Stimulated activated CD8-positive, alpha-beta memory T cell treated with anti-CD3 and anti-CD28 coated beads, Interleukin-12 subunit alpha, Interleukin-12 subunit beta, amount 100 ng/mL, for 1 hour (primary cell): ENCODE measurements at regions not wholly inside any gene's neighbourhood (a gene's known extent, or its start where the extent isn't known, plus 50 kb on each side); places are given as distances from the start of the nearest gene placed in this dataset.
"Not testable (repeated sequence)": the region's sequence is repeated elsewhere in the genome, so short reads cannot be mapped to it uniquely, and the experiment has no call there.

ENCODE experiments used
- DNase-seq: peaks from one replicate; pipeline ENCODE4 v3.0.0-alpha.2; 2020; ENCODE audit warnings: low read depth

DNA sequence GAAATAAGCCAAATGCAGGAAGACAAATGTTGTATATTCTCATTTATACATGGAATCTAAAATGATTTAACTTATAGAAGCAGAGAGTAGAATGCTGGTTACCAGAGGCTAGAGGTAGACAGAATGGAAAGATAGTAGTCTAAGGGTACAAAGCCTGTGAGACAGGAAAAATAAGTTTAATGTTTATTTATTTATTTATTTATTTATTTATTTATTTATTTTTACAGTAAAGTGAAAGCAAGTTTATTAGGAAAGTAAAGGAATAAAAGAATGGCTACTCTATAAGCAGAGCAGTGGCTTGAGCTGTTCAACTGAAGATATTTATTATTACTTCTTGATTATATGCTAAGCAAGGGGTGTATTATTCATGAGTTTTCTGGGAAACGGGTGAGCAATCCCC, 203.2 kb downstream of the LAS1L start:
- DNase-seq, result no peak

DNA sequence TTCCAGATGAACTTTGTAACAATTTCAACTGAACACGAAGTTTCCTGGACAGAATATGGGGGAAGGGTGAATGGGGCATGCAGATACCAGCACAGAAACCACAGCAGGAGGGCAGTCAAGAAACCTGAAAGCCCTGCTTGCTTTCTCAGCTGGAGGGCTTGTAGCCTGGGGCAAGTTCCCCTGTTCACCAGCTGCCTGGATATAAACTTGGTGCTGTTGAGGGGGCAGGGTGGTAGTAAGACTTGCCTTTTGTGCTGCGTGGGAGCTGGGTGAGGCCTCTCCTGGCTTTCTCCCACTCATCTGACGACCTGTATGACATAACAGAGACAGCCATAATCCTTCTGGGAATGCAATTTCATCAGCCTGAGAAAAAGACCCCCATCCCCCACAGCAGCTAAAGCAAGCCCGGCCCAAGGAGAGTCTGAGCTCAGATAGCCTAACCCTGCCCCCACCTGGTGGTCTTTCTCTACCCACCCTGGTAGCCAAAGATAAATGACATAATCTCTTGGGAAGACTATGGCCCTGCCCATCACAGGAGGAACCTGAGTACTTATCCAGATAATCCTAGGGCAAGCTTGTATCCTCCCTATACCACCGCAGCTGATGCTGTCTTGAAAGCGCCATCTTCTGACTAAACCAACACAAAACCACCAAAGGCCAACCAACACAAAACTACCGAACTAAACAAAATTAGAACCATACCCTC, 234.3 kb downstream of the LAS1L start:
- no peak for DNase-seq

DNA sequence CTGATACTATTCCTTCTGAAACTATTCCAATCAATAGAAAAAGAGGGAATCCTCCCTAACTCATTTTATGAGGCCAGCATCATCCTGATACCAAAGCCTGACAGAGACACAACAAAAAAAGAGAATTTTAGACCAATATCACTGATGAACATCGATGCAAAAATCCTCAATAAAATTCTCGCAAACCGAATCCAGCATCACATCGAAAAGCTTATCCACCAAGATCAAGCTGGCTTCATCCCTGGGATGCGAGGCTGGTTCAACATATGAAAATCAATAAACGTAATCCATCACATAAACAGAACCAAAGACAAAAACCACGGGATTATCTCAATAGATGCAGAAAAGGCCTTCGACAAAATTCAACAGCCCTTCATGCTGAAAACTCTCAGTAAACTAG, 251.7 kb downstream of the LAS1L start:
- not testable (repeated sequence) for DNase-seq

DNA sequence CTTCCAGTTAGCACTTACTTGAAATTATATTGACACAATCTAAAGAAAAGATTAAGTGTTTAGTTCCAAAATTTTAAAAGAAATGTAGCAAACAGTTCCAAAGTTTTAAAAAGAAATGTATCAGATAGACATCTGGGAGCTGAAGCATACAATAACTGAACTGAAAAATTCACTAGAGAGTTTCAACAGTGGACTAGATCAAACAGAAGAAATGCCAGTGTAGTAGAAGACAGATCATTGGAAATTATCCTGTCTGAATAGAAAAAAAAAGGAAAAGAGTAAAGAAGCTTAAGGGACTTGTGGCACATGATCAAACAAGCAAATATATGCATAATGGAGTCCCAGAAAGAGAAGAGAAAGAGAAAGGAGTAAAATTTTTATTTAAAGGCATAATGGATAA, 261.4 kb downstream of the LAS1L start:
- no peak for DNase-seq

DNA sequence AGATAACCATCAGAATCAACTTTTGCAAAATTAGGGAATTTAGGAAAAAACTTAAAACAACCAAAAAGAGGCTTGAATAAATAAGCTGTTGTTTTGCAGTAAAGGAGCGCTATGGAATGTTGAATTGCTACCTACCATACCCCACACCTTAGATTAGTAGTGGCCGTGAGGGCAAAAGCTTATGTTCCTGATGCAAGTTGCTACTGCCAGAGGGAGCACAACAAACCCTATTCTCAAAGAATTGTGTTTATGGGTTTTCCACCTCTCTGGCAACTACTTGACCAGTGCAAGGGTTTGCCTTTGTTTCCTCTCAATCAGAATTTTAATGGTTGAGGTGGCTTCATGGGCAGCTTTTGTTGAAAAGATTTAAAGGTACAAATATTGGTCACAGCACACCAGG, 268.1 kb downstream of the LAS1L start:
- DNase-seq, result no peak

DNA sequence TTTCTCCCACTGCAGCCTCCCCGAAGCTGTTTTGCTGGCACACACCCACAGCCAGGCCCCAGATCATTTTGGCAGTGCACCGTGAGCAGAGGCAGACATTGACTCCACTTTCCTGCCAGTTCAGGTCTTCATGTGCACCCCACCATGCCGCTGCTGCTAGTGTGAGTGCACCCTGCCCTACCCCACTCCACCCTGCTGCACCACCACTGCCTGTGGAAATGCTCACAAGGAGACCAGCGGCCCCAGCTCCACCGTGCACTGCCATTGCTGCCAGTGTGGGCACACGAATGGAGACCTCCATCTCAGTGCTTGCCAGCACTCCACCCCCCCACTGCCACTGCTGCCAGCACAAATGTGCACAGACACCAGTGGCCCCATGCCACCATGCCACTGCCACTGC, 277.6 kb upstream of the ZC4H2 start:
- DNase-seq, result no peak

DNA sequence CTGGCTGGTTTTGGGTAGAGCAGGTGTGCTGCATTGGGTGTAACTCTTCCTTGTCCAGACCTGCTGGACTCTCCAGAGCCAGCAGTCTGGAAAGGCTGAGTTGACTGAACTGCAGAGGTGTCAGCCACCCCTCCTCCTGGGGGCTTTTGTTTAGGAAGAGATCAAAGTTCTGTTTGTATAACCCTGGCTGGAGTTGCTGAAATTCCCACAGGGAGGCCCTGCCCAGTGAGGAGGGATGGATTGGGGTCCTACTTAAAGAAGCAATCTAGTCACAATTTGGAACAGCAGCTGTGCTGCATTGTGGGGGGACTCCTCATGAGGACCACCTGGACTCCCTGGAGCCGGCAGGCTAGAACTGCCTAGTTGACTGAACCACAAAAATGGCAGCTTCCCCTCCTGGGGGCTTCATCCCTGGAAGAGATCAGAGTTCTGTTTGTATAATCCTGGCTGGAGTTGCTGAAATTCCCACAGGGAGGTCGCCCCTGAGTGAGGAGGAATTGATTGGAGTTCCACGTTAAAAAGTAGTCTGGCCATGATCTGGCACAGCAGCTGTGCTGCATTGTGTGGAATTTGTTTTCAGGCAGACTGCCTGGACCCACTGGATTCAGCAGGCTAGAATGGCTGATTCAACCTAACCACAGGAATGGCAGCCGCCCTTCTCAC, 264.9 kb upstream of the ZC4H2 start:
- no peak for DNase-seq

DNA sequence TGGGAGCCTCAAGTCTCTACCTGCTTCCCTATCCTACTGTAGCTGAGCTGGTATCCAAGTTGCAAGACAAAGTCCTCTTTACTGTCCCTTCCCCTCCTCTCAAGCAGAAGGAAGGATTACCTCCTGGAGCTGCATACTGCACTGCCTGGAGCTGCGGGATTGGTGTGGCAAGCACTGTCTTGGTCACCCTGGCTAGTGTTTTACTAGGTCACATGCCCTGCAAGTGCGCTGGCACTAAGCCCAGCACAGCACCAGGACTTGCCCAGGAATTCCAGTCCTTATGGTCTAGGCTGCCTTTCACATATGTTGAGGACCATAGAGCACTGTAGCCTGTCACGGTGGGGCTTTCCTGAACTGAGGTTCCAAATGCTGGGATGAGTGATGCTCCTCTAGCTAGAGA, 227.3 kb upstream of the ZC4H2 start:
- DNase-seq, result no peak

DNA sequence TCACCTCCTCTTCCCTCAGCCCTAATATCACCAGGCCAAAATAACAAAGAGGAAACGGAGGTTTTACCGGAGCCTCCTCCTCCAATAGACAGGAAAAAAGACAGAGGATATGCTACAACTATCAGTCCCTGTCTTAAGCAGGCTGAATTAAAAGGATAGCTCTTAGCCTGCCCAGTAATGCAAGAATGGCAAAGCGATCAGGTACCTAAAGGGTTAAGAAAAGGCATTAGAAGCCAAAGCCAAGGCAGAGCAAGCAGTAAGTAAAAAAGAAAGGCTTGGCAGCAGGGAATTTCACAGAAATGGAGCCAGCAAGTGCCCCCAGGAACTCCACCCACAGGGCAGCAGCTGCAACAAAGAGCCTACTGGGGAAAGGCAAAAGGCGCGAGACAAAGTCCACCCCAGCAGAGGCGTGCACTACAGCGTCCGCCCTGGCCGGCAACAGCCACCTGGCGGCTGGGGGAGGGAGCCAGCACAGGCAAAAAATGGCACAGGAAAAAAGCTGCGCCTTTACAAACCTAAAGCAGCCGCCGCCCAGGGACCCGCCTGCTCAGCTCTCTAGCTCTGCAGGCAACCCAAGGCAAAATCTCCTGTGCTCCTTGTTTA, 220.6 kb upstream of the ZC4H2 start:
- no peak for DNase-seq

DNA sequence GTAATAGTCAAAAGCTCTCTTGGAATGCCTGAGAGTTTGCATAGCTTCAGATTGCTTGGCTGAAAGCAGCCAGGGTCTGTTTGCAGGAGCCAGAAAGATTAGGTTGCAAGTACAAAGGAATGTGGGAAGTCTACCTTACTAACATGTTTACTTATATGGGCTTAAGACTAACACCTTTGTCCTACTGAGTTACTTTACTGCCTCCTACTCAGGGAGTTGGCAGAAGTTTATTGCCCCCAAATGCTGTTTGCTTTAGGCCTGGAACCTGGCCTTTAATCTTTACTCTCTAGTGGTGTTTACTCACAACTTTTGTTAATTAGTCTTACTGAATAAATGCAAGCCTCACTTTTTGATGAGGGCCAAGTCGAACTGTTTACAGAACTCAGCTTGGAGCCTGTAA, 219.4 kb upstream of the ZC4H2 start:
- DNase-seq, result no peak

DNA sequence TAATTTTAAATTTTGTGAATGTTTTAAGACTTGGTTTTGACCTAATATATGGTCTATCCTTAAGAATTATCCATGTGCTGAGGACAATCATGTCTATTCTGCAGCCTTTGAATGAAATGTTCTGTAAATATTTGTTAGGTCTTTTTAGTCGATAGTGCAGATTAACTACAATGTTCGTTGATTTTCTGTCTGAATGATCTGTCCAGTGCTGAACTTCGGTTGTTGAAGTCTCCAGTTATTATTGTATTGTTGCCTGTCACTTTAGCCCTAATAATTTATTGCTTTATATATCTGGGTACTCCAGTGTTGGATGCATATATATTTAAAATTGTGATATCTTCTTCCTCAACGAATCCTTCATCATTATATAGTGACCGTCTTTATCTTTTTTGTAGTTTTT, 218.3 kb upstream of the ZC4H2 start:
- DNase-seq, result no peak

DNA sequence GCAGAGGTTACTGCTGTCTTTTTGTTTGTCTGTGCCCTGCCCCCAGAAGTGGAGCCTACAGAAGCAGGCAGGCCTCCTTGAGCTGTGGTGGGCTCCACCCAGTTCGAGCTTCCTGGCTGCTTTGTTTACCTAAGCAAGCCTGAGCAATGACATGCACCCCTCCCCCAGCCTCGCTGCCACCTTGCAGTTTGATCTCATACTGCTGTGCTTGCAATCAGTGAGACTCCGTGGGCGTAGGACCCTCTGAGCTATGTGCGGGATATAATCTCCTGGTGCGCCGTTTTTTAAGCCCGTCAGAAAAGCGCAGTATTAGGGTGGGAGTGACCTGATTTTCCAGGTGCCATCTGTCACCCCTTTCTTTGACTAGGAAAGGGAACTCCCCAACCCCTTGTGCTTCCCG, 187.1 kb upstream of the ZC4H2 start:
- not testable (repeated sequence) for DNase-seq

DNA sequence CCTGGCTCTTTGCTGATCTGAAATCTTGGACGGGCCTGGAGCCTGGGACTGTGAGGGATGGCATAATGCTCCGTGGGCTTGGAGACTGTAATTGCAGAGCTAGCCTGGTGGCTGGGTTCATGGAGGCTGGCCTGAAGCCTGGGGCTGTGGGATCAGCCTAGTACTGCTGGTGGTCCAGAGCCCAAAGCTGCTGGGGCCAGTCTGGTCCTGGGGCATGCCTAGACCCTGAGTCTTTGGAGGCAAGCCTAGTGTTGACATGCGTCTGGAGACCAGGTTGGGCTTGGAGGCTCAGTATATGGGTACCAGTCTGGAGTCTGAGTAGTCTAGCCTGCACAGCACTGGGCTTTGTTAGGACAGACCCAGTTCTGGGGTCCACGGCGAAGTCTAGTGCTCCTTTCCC, 172.0 kb upstream of the ZC4H2 start:
- DNase-seq, result no peak

DNA sequence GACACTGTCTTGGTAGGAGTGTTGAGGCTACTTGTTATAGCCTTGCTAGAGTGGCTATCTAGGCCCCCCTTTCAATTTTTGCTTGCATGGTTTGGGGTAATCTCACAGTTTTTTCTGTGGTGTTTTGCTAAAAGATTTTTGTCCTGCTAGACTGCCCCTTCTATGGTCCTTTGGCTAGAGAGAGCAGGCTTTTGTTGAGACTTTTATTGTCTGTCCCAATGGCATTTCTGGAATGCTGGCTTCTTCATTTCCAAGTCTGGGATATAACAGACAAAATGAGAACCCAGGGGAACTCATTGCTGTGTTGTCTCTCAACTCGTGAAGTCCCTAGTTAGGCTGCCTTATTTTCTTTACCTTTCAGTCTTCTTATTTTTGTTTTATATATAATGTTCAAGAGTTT, 160.2 kb upstream of the ZC4H2 start:
- DNase-seq, result no peak

DNA sequence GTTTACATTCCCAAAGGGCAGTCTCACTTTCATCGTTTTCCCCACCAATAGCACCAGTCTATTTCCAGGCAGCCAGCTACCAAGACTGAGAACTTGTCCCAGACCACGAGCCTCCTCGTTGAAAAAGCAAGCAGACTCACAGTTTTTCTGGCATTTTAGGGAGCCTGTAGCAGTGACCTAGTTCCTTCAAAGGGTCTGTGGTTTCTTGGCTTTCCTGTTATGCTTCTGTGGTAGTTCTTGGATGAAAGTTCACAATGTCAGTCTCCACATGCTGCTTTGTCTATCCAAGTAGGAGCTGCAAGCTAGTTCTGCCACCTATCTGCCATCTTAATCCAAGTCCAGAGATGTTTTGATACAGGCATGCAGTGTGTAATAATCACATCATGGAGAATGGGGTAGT, 151.6 kb upstream of the ZC4H2 start:
- DNase-seq, result no peak

DNA sequence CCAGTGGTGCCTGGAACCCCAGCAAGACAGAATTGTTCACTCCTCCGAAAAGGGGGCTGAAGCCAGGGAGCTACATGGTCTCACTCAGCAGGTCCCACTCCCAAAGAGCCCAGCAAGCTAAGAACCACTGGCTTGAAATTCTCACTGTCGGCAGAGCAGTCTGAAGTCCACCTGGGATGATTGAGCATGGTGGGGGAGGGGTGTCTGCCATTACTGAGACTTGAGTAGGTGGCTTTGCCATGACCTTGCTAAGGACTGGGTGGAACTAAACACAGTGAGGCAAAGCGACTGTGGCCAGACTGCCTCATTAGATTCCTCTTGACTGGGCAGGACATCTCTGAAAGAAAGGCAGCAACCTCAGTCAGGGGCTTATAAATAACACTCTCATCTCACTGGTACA, 122.6 kb upstream of the ZC4H2 start:
- DNase-seq, result no peak

DNA sequence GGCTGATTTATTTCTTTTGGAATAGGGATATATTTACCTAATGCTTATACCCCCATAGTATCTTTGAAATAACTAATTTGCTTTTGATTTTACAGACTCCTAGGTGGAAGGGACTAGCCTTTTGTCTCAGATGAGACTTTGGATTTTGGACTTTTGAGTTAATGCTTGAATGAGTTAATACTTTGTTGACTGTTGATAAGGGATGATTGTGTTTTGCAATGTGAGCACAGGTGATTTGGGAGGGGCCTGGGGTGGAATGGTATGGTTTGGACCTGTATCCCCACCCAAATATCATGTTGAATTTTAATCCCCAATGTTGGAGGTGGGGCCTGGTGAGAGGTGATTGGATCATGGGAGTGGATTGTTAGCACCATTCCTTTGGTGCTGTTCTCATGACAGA, 117.4 kb upstream of the ZC4H2 start:
- no peak for DNase-seq

DNA sequence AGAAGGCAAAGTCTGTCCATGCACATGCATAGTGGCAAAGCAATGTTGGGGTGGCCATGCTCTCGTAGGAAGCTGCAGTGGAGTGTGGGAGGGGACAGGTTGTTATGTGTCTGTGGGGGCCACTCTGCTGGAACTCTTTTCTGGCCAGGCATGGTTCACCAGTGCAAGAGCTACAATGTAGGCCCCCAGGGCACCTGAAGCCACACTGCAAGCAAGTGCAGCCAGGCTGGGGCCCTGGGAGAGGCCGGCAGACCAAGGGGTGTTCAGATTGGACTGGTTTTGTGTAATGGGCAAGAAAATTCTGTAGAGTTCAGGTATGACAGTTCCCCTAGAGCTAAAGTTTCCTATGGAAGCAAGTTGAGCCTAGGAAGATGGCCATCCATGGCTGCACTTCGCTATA, 97.0 kb upstream of the ZC4H2 start:
- DNase-seq, result no peak

DNA sequence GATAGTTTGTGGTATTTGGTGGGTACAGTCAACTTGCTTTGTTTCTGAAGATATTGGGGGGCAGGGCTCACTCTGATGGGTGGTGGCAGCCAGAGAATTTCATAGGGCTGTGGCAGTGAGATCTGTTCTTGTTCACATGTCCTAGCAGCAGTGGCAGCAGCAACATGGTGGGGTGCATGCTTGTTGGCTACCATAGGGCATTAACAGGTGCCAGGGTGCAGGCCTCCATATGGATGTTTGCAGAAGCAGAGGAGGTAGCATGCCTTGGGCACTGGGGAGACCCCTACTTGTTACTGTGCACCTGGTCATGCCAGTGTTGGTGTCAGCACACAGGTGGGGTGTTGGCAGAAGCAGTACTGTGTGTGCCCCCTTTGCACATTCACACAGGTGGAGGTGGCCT, 96.3 kb upstream of the ZC4H2 start:
- no peak for DNase-seq

DNA sequence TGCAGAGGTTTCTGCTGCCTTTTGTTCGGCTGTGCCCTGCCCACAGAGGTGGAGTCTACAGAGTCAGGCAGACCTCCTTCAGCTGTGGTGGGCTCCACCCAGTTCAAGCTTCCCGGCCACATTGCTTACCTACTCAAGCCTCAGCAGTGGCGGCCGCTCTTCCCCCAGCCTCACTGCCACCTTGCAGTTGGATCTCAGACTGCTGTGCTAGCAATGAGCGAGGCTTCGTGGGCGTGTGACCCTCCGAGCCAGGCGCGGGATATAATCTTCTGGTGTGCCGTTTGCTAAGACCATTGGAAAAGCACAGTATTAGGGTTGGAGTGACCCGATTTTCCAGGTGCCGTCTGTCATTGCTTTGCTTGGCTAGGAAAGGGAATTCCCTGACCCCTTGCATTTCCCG, 82.4 kb upstream of the ZC4H2 start:
- not testable (repeated sequence) for DNase-seq

DNA sequence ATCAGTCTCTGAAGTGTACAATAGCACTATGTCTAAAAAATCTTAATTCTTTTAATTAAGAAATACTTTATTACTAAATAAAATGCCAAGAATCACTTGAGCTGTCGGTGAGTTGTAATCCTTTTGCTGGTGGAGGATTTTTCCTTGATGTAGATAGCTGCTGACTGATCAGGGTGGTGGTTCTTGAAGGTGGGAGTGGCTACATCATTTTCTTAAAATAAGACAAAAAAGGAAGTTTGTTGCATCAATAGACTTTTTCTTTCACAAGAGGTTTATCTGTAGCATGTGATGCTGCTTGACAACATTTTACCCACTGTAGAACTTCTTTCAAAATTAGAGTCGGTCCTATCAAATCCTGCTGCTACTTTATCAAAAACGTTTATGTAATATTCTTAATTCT, 68.8 kb upstream of the ZC4H2 start:
- no peak for DNase-seq

DNA sequence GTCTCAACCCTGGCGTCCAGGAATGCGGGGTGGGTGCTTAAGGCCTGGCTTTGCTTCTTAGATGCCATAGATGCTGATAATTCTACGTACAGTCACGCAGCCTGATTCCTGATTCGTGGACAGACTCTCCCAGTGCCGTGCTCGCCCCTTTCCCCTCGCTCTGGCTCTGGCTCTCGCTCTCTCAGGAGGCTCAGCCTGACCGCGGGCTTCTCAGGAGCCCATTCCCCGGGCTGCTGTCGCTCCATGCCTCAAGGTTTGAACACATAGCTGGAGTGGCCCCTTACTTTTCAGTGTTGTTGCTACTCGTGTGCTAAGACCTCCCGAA, 59.2 kb upstream of the ZC4H2 start:
- DNase-seq, result no peak

DNA sequence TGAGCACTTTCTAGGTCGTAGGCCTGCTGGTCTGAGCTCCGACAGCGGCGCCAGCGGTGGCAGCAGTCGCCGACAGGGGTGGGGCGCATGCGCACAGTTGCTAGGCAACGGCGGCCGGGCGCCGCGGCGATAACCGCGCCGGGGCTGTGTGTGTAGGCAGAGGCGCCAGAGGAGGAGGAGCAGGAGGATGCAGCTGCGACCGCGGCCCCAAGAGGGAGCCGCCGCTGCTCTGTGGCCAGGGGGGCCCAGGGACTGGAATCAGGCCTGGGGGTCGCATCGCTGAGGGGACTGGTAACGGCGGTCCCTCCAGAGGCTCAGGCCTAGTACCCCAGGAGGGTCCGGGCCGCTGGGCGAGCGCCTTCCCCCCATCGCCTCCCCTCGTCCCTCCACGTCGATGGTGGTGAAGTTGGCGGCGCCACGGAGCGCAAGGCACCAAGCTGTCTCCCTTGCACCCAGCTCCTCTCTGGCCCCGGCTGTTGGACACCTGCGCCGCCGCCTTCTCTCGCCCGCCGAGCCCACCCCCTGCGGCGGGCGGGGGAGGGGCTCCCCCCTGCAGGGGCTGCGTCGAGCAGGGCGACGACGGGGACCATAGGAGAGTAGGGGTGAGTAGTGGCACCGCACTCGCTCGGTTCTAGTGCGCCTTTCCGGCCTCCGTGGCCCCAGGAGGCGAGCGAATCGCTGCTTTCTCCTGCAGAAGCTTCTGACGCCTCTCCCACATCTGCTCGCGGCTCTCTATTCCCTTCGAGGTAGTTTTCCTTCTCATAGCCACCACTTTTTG, 58.6 kb upstream of the ZC4H2 start, which contains the start of gene ZC3H12B:
Gene ZC3H12B (plus strand): TSS at position 159 of the 778 bp plus-strand sequence.
- peak; percentile 62 for DNase-seq
